GM18499 (cell line): ENCODE measurements at regions not wholly inside any gene's neighbourhood (a gene's known extent, or its start where the extent isn't known, plus 50 kb on each side); places are given as distances from the start of the nearest gene placed in this dataset.

Experiments used
- ATAC-seq: cut with Tn5 transposase; IDR thresholded peaks from one replicate; pipeline ENCODE4 v1.9.1; 2021; ENCODE audit warnings: moderate number of reproducible peaks; ENCODE audit not compliant: insufficient read depth, unreplicated experiment

DNA sequence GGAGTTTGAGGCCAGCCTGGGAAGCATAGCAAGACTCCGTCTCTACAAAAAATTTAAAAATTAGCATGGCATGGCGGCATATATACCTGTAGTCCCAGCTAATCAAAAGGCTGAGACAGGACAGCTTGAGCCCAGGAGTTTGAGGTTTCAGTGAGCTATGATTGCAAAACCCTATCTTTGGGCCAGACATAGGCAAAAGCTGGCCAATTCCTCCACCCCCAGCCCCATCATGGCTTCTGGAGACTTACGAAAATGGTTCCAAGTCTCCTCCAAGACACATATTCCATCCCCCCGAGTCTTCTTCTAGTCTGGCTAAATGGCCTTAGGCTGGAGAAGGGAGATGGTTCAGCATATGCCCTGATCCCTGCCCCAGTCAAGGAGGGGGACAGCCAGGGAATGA, 172.8 kb upstream of the HAAO start:
- ATAC-seq, result no peak

DNA sequence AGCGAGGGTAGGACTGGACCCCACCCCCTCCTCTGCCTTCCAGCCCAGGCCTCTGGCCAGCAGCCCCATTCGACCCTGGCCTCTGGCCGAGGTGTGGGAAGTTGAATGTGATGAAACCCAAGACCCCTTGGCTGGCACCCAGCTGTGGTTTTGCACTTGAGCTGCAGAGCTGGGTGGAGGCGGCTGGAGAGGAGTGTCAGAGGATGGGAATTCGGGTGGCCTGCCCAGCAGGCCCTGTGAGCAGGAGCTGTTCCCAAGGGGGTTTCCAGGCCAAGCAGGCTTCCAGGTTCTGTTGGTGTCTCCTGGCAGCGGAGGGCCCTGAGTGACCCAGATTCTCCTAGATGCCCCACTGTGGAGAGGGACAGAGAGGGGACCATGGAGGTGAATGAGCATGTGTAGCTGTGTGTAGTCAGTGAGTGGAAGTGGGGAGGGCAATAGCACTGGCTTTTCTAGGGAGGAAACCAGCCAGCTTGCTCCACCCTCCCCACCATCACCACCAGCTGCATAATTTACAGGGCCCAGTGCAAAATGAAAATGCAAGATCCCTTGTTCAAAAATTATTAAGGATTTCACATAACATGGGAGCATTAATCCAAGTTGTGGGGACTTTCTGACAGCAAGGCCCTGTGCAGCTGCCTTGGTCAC, 172.2 kb upstream of the HAAO start:
- no peak for ATAC-seq

DNA sequence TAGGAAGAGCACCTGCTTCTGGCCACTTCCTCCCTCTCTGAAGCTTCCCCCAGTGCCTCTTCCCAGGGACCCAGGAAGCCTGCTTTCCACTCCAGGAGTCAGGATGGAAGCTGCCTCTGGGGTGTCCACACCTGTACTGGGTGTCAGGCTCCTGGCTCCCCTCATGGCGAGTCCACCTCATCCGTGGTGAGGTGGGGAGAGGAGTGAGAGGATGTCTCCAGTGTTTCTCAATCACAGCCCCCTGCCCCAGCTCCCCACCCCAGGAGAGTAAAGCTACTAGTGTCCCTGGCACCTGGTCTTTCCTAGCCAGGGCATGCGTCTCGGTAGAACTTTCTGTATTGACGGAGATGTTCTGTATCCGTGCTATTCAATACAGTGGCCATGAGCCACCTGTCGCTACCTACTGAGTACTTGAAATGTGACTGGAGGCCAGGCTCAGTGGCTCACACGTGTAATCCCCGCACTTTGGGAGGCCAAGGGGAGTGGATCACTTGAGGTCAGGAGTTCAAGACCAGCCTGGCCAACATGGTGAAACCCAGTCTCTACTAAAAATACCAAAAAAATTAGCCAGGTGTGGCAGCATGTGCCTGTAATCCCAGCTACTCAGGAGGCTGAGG, 171.2 kb upstream of the HAAO start:
- ATAC-seq, result no peak

DNA sequence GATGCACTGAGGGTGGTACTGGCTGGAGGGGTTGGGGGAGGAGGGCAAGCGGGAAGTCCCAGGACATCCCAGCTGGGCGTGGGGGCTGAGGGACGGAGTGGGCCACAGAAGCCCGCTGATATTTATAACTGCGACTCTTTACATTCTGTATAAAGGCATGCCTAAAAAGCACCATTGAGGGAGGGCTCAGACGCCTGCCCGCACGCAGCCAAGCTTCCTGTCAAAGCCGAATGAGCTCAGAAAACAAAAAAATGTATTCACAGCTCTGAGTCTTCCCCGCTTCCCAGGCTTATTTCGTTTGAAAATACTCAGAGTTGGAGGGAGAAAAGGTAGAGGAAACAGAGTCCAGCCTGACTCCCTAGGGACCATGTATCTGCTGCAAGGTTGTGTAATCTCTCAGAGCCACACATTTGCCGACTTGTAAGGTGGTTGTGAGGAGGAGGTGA, 170.1 kb upstream of the HAAO start:
- ATAC-seq, result no peak

DNA sequence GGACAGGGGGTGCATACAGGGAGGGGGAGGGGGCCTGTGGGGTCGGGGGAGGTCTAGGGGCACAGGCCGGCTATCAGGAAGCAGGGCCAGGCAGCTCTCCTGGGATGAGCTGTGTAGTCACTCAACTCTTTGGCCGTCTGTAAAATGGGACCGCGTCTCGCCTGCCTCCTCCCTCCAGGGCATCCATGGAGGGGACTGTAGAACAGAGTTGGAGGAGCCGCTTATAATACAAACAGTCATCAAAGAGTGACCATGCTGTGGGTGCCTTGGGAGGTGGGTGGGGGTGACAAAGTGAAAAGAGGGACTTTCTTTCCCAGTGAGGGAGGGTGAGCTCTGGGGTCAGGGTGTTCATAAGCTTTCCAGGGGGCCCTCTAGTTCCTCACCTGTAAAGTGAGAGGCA, 169.6 kb upstream of the HAAO start:
- ATAC-seq, result no peak

DNA sequence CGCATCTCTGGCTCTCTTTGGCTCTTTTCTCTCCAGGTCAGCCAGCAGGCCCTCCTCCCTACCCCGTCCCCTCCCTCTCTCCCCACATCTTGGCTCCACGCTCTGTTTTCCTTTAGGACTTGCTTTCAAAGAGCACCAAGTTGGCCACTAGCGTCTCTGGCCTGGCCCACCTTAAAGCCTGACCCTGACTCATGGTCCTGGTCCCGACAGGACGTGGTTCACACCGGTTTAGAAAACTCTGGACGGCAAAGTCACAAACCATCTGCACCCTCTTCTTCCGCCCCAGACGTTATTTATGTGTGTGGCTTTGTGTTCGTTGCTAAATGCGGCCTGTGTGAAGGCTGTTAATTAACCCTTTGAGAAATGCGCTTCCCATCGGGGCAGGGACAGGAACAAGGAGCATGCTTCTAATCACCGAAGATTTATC, 169.0 kb upstream of the HAAO start:
- ATAC-seq, result no peak

DNA sequence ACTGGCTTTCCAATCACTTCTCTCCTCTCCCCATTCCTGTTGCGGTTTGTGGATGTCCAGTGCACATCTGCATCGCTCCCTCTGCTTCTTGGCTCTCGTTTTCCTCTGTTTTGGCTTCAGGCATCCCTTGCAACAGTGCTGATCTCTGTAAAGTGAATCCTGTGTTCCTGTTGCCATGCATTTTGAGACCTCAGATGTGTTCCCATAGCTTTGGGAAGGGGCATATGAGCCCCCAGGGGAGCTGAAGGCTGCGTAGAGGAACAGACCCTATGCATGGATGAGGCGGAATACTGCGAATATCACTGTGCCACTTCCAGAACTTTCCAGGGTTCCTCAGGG, 168.4 kb upstream of the HAAO start:
- no peak for ATAC-seq

DNA sequence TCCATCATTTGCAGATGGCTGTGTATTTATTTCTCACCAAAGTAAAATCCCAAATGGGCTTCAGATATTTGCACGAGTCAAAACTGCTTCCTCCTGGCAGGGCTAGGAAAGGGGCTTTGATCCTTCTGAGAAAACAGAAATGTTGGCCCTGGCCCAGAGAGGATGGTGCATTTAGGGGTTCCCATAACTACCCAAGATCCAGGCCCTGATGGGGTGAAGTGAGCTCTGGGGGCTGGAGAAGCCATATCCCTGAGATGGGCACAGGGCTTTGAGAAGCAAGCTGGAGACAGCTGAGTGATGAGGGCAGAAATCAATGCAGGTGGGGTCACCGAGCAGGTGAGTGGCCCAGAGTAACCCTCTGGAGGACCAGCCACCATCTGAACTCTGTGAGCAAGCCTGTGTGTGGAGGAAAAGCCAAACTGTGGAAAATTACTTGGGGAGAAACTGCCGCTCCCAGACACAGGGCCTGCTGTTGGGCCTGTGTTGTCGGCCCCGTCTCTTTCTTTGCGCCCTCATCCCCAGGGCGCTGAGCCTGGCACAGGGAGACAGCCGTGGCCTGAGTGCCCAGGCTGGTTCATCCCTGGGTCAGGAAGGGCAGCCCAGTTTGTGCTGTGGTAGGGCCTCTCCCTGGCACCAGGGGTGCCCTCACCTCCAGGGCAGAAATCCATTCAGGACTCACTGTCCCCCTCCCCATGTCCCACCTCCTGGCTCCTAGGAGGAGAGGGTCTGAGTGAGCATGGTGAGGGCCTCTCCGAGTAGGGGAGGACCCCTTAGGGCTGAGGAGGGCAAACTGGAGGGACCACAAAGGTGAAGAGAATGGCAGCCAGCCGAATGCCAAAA, 167.8 kb upstream of the HAAO start:
- no peak for ATAC-seq

DNA sequence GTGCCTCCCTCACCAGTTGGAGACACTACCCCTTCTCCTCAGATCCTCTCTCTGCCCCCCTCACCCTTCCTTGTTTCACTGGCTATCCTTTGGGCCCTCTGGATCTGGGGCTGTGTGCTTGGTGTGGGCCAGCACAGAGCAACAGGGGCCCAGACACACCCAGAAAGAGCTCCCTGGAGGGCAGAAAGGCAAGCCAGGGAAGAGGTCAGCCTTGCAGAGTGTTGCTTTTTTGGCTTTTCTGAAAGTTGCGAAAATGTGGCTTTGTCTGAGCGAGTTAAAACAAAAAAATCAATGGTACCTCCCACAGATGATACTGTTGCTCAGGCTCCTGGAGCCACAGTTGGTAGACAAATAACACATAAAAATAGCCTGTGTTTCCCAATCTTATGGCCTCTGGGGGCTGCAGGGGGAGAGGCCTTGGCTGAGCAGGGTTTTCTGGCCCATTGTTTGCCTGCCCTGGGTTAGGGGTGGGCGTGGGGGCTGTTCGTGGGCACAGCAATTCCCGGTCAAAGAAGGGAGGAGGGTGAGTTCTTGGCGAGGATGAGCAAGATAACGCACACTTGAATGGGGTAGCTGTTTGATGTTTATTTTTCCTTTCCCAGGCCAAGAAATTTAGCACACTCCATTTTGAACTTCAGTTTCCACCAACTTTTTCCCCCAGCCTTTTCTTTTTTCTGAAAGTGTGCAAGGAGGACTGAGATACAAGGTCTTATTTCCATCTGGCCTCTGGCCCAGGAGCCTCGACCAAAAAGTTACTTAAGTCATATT, 167.0 kb upstream of the HAAO start:
- ATAC-seq, result no peak

DNA sequence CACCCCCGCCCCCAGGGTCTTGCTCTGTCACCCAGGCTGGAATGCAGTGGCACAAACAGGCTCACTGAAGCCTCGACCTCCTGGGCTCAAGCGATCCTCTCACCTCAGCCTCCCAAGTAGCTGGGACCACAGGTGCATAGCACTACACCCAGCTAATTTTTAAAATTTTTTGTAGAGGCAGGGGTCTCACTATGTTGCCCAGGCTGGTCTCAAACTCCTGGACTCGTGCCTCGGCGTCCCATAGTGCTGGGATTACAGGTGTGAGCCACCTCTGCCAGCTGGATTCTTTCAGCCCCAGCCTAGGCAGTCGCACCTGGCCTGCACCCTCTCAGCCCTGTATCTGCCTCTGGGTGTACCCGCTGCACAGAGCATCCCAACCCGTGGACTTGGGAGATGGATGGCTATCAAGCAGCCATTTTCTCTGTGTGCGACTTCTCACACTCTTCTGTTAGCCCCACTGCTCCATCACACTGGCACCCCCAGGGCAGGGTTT, 166.4 kb upstream of the HAAO start:
- no peak for ATAC-seq

DNA sequence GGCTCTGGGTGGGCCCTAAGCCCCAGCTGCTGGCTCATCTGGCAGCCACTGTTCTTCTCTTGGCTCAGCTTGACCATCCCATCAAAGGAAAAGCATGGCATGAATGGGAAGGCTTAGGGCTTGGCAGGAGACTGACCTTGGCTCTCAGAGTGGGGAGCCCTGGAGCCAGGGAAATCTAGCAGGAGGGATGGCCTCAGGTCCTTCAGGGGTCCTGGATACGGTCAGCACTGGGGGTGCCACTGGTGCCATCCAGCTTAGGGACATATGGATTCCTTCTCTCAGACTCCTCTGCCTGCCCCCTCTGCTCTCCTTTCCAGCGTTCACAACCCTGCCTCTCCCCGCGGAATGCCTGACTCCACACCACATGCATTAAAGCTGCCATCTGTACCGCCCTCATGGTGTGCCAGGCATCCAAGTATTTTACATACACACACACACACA, 165.5 kb upstream of the HAAO start:
- ATAC-seq, result no peak

DNA sequence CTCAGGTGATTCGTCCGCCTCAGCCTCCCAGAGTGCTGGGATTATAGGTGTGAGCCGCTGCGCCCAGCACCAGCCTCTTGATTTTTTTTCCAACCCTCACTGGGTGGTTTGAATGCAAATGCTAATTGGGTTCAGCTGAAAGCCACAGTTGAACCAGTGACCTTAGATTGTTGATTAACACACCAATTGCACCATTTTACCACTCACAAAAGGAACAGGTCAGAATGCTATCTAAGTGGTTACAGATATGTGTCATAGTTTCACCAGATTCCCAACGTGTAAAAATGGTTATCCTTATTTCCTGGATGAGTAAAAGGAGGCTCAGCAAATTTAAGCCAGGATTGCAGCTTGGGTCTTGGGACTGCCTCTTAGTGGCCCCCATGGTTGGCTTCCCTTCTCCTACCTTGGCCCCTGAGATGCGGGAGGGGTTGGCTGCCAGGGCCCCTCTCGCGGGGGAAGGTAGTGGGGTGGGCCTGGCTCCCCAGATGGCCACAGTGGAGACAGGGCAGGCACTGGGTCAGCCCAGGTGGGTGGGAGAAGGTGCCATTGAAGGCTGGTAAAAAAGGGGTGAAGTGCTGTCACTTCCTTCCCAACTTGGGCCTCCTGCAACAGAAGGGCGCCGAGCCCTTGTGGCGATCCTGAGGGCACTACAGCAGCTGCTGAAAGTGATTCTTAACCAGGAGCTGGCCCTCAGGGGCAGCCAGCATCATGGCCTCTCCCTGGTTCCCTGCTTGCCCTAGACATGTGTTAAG, 164.9 kb upstream of the HAAO start:
- ATAC-seq, result no peak

DNA sequence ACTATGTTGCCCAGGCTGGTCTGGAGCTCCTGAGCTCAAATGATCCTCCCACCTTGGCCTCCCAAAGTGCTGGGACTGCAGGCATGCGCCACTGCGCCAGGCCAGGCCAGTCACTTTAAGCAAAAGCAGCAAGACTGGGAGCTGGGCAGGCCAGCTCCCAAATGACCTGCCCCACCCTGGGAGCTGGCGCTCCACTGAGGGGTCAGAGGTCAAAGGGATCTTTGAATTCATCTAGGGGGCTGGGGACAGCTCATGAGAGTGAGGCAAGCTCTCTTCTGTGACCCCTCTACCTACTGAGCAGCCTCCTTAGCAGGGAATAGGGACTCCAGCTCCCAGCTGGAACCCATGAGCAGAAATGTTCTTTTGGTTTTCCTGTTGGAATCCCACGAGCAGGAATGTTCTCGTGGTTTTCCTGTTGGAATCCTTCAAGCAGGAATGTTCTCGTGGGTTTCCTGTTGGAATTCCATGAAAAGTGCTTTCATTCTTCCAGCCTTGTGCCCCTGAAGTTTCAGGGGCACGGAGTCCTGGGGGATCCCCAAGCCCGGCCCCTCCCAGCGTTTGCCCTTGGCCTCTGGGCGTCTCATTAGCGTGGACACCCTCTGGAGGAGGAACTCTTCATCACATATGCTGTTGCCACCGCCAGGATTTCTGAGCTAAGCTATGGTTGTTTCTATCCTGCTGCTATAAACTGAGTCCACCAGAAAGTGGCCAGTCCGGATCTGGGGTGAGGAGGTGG, 162.0 kb upstream of the HAAO start:
- ATAC-seq, result no peak

DNA sequence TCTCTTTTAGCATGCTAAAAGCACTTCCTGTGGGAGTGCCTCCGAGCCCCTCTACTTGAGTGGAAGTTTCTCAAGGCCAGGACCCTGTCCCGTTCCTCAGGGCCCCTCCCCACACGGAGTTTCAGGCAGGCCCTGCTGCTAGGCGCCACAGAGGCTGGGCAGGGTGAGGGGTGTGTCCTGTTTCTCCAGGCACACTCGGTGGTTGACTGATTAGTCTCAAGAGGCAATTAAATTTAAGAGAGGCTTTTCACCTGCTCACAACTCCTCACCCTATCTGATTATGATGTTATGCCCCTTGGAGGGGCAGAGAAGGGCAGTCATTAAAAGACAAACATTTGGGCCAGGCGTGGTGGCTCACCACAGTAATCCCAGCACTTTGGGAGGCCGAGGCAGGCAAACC, 160.8 kb upstream of the HAAO start:
- ATAC-seq, result no peak

DNA sequence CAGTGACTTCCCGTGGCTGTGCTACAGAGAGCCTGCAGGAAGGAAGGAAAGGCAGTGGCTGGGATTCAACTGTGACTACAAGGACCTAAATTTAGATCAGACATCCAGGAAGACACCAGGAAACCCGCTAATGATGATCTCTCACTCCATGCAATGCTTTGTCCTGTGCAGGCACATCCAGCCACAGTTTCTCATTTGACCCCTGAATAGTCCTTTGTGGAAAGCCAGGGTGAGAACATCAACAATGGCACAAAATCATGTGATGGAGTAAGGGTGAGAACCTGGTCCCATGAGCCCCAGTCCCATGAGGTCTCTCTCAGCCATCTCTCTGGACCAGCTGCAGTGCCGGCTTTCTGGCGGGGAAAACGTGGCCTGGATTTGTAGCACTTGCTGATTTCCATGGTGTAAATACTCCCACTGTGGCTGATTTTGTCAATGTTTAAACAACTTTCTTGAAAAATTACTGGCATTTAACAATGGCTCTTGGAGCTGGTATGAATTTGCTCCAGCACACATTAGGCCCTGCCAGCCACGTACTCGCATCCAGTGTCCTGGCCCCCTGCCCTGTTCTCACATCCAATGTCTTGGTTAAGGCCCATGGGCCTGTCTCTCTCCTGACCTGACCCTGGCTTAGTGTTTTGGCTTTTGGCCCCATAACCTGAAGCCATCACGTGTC, 159.0 kb upstream of the HAAO start:
- ATAC-seq, result no peak

DNA sequence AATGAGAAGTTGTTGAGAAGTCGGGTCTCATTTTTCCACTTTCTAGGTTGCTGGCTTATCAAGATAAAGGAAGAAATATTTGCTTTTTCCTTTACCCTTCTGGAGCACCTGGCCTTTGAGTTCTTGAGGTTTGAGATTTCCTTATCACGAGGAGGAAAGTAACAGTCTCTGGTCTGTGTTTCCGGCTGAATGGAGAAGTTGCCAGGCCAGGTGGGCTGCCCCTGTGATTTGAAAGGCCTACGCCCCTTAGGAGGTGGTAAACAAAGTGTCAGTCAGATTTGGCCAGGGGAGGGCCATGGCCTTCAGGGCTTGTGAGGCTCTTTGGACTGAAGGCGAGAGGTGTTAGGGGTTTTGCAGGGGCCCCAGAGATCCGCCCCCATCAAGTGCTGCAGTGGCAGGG, 156.7 kb upstream of the HAAO start:
- no peak for ATAC-seq

DNA sequence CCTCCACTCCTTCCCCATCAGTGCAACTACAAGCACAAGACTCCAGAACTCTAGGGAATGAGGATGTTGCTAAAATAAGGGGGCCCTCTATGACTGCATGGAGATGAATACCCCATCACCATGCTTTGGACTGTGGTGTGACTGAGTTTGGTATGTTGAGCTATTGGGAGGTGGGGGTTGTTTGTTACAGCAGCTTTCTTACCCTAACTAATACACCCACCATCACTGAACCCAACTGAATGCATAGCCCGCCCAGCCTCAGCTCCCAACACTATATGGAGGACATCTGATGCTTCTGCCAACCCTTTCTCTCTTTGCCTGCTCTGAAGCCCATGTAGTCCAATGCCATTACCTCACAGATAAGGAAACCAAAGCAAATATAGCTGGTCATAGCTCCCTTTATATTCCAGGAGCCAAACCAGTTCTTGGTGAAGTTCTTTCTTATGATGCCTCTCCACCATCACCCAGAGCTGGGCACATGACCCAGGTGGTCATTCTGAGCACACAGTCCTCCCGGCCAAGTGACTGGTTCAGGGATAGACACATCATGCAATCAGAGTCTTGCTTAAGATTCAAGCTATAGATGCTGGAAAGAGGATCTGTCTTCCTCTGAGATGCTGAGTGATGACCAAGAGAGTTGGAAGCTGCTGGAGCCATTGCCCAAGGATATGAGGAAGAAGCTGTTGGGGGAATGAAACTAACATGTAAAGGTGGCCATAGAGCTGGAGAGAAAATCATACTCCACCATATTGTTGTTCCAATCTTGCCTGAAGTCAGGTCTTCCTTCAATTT, 155.6 kb upstream of the HAAO start:
- no peak for ATAC-seq
